Tibial artery (tissue), 4 donors: ENCODE measurements at regions not wholly inside any gene's neighbourhood (a gene's known extent, or its start where the extent isn't known, plus 50 kb on each side); places are given as distances from the start of the nearest gene placed in this dataset.
"Not testable (repeated sequence)": the region's sequence is repeated elsewhere in the genome, so short reads cannot be mapped to it uniquely, and the experiment has no call there.

Experiments used
- DNase-seq, 2 donors: peaks; one replicate each; pipeline ENCODE4 v3.0.0-alpha.2; 2019
- H3K27ac ChIP-seq, 2 donors: fragments of 200-600 bp; sonication (generic) in 1 of 2; 1 replicate in 1 of 2; 2 replicates in 1 of 2; pipeline ENCODE4 v1.5.1; 2018 to 2019; ENCODE audit warnings: mild to moderate bottlenecking in 1 of 2
- H3K27me3 ChIP-seq, 2 donors: fragments of 200-600 bp; sonication (generic) in 1 of 2; one replicate each; pipeline versions ENCODE4 v1.5.1 to v1.6.0; 2016 to 2019
- H3K36me3 ChIP-seq, 3 donors: fragments of 200-600 bp; sonication (generic) in 2 of 3; one replicate each; pipeline ENCODE4 v1.5.1; 2016 to 2019; ENCODE audit warnings: mild to moderate bottlenecking in 2 of 3
- H3K4me1 ChIP-seq, 4 donors: fragments of 200-600 bp; sonication (generic) in 2 of 4; 1 replicate in 3 of 4; 2 replicates in 1 of 4; pipeline ENCODE4 v1.5.1; 2016 to 2019
- H3K4me3 ChIP-seq, 2 donors: fragments of 200-600 bp; sonication (generic) in 1 of 2; 1 replicate in 1 of 2; 2 replicates in 1 of 2; pipeline ENCODE4 v1.5.1; 2018 to 2019; ENCODE audit warnings: mild to moderate bottlenecking in 2 of 2
- H3K9me3 ChIP-seq, 3 donors: fragments of 200-600 bp; sonication (generic) in 1 of 3; one replicate each; pipeline ENCODE4 v1.5.1; 2016 to 2019
- CTCF ChIP-seq, 2 experiments: fragments of 200-600 bp in 1 of 2; fragments of 450-650 bp in 1 of 2; IDR thresholded peaks; one replicate each; pipeline ENCODE4 v1.5.1; 2017 to 2019; ENCODE audit warnings: antibody characterized with exemption in 2 of 2, mild to moderate bottlenecking in 1 of 2, moderate library complexity in 1 of 2
- intact Hi-C: fragments of 100-400 bp; cut with DNase I; formaldehyde crosslinking; loops from one replicate; pipeline ENCODE4 v1.15.0; 2023; ENCODE audit warnings: low total_unique reads

- Histone ChIP-seq H3K36me3 (no peaks in the 10 kb centered on the region), H3K4me3 (no peak overlapping the region), H3K27ac (no peak overlapping the region), H3K9me3 (no peaks in the 10 kb centered on the region), H3K27me3 (no peaks in the 10 kb centered on the region), H3K4me1 (no peaks in the 10 kb centered on the region)
- no peak for TF ChIP-seq CTCF (IDR thresholded peaks at IDR 0.05)
- DNase-seq: peak in 1 of 2 donors; percentile 34
- intact Hi-C loops: no loop called here
These were observed 258.6 kb downstream of the CXCL12 start for GRCh38 chr10:44126291-44126717.

GRCh38 chr10:44125879-44126278 lies 259.0 kb downstream of the CXCL12 start:
- Histone ChIP-seq H3K4me1 (no peaks in the 10 kb centered on the region), H3K4me3 (no peak overlapping the region), H3K9me3 (no peaks in the 10 kb centered on the region), H3K36me3 (no peaks in the 10 kb centered on the region), H3K27me3 (no peaks in the 10 kb centered on the region), H3K27ac (no peak overlapping the region)
- peak in 1 of 2 donors; percentile 22 for DNase-seq
- intact Hi-C loops: no loop called here
- no peak for TF ChIP-seq CTCF (IDR thresholded peaks at IDR 0.05)

GRCh38 chr10:44118500-44118899 lies 266.4 kb downstream of the CXCL12 start:
- Histone ChIP-seq H3K4me1 (no peaks in the 10 kb centered on the region), H3K27ac (no peak overlapping the region), H3K27me3 (no peaks in the 10 kb centered on the region), H3K36me3 (no peaks in the 10 kb centered on the region), H3K4me3 (no peak overlapping the region), H3K9me3 (no peaks in the 10 kb centered on the region)
- DNase-seq: no peak
- TF ChIP-seq CTCF (IDR thresholded peaks at IDR 0.05): no peak
- intact Hi-C loops: no loop called here

- H3K4me1 ChIP-seq: no peaks in the 10 kb centered on the region
- H3K36me3 ChIP-seq: no peaks in the 10 kb centered on the region
- no peak overlapping the region for H3K4me3 ChIP-seq
- DNase-seq: no peak
- intact Hi-C loops: no loop called here
- no peak for TF ChIP-seq CTCF (IDR thresholded peaks at IDR 0.05)
- no peaks in the 10 kb centered on the region for H3K9me3 ChIP-seq
- no peak overlapping the region for H3K27ac ChIP-seq
- no peaks in the 10 kb centered on the region for H3K27me3 ChIP-seq
These were observed 268.4 kb downstream of the CXCL12 start for GRCh38 chr10:44116474-44116873.

- intact Hi-C loops: no loop called here
- H3K4me3 ChIP-seq: no peak overlapping the region
- H3K36me3 ChIP-seq: no peaks in the 10 kb centered on the region
- no peak overlapping the region for H3K27ac ChIP-seq
- no peaks in the 10 kb centered on the region for H3K27me3 ChIP-seq
- TF ChIP-seq CTCF (IDR thresholded peaks at IDR 0.05): no peak
- DNase-seq: no peak
- H3K4me1 ChIP-seq: no peaks in the 10 kb centered on the region
- no peaks in the 10 kb centered on the region for H3K9me3 ChIP-seq
These were observed 269.4 kb downstream of the CXCL12 start for GRCh38 chr10:44115516-44115915.

- H3K4me3 ChIP-seq: no peak overlapping the region
- TF ChIP-seq CTCF (IDR thresholded peaks at IDR 0.05): no peak
- intact Hi-C loops: no loop called here
- no peaks in the 10 kb centered on the region for H3K27me3 ChIP-seq
- no peaks in the 10 kb centered on the region for H3K4me1 ChIP-seq
- H3K36me3 ChIP-seq: no peaks in the 10 kb centered on the region
- DNase-seq: no peak
- H3K9me3 ChIP-seq: no peaks in the 10 kb centered on the region
- H3K27ac ChIP-seq: no peak overlapping the region
These were observed 270.5 kb downstream of the CXCL12 start for GRCh38 chr10:44114441-44114840.

GRCh38 chr10:44112280-44112679 lies 272.6 kb downstream of the CXCL12 start:
- H3K4me3 ChIP-seq, H3K27me3 ChIP-seq, H3K4me1 ChIP-seq, H3K27ac ChIP-seq, H3K9me3 ChIP-seq, intact Hi-C loops, H3K36me3 ChIP-seq, DNase-seq: not testable (repeated sequence)
